VCaP (cell line): ENCODE measurements at regions not wholly inside any gene's neighbourhood (a gene's known extent, or its start where the extent isn't known, plus 50 kb on each side); places are given as distances from the start of the nearest gene placed in this dataset.

Experiments
- H3K27ac ChIP-seq: fragments of 450-650 bp; 2 replicates; pipeline ENCODE4 v1.5.1; 2017
- CTCF ChIP-seq: fragments of 450-650 bp; conservative IDR thresholded peaks from 2 replicates; pipeline ENCODE4 v1.5.1; 2017; ENCODE audit warnings: mild to moderate bottlenecking, moderate library complexity

GRCh38 chrX:4936315-4936714 lies 1222.9 kb upstream of the PRKX start:
- no peak for TF ChIP-seq CTCF
- H3K27ac ChIP-seq: no peak overlapping the region

- no peak overlapping the region for H3K27ac ChIP-seq
- TF ChIP-seq CTCF: no peak
These were observed 1222.4 kb upstream of the PRKX start for GRCh38 chrX:4935846-4936245.

- TF ChIP-seq CTCF: no peak
- H3K27ac ChIP-seq: no peak overlapping the region
These were observed 1222.0 kb upstream of the PRKX start for GRCh38 chrX:4935401-4935800.

- no peak for TF ChIP-seq CTCF
- H3K27ac ChIP-seq: no peak overlapping the region
These were observed 1219.3 kb upstream of the PRKX start for GRCh38 chrX:4932790-4933189.

GRCh38 chrX:4930426-4930825 lies 1217.0 kb upstream of the PRKX start:
- TF ChIP-seq CTCF: no peak
- no peak overlapping the region for H3K27ac ChIP-seq

- TF ChIP-seq CTCF: no peak
- no peak overlapping the region for H3K27ac ChIP-seq
These were observed 1212.5 kb upstream of the PRKX start for GRCh38 chrX:4925911-4926310.

- TF ChIP-seq CTCF: no peak
- H3K27ac ChIP-seq: no peak overlapping the region
These were observed 1195.9 kb upstream of the PRKX start for GRCh38 chrX:4909348-4909747.

GRCh38 chrX:4905576-4905975 lies 1192.1 kb upstream of the PRKX start:
- no peak for TF ChIP-seq CTCF

More at GRCh38 chrX:4905576-4905975, 1192.1 kb upstream of the PRKX start:
- H3K27ac ChIP-seq: no peak overlapping the region
